ENCODE measurements at regions not wholly inside any gene's neighbourhood (a gene's known extent, or its start where the extent isn't known, plus 50 kb on each side); places are given as distances from the start of the nearest gene placed in this dataset.

- Mint-ChIP-seq H3K27ac (ENCODE audit: unreplicated experiment) (no peak overlapping the region), H3K27me3 (ENCODE audit: low read depth) (peaks cover 61% of the 10 kb centered on the region), H3K4me1 (ENCODE audit: low read depth) (peaks cover 4% of the 10 kb centered on the region), H3K36me3 (ENCODE audit: low read depth) (no peaks in the 10 kb centered on the region), H3K4me3 (ENCODE audit: unreplicated experiment) (no peak overlapping the region), H3K9me3 (ENCODE audit: low read depth) (no peaks in the 10 kb centered on the region)
- DNase-seq (ENCODE audit: low spot score) = no peak
- no peak for TF ChIP-seq CTCF (IDR thresholded peaks at IDR 0.05)
Measured at GRCh38 chr2:222054813-222055212, 244.0 kb downstream of the PAX3 start.

- no peak for DNase-seq (ENCODE audit: low spot score)
- peaks cover 62% of the 10 kb centered on the region for H3K27me3 Mint-ChIP-seq (ENCODE audit: low read depth)
- TF ChIP-seq CTCF (IDR thresholded peaks at IDR 0.05) = peak; percentile 22
- no peaks in the 10 kb centered on the region for H3K36me3 Mint-ChIP-seq (ENCODE audit: low read depth)
- H3K9me3 Mint-ChIP-seq (ENCODE audit: low read depth) = no peaks in the 10 kb centered on the region
- peaks cover 4% of the 10 kb centered on the region for H3K4me1 Mint-ChIP-seq (ENCODE audit: low read depth)
- H3K27ac Mint-ChIP-seq (ENCODE audit: unreplicated experiment) = no peak overlapping the region
- H3K4me3 Mint-ChIP-seq (ENCODE audit: unreplicated experiment) = no peak overlapping the region
Measured at GRCh38 chr2:222052934-222053367, 245.8 kb downstream of the PAX3 start.

- no peak for DNase-seq (ENCODE audit: low spot score)
- no peaks in the 10 kb centered on the region for H3K9me3 Mint-ChIP-seq (ENCODE audit: low read depth)
- peaks cover 56% of the 10 kb centered on the region for H3K27me3 Mint-ChIP-seq (ENCODE audit: low read depth)
- no peaks in the 10 kb centered on the region for H3K4me1 Mint-ChIP-seq (ENCODE audit: low read depth)
- H3K27ac Mint-ChIP-seq (ENCODE audit: unreplicated experiment) = no peak overlapping the region
- TF ChIP-seq CTCF (IDR thresholded peaks at IDR 0.05) = no peak
- no peaks in the 10 kb centered on the region for H3K36me3 Mint-ChIP-seq (ENCODE audit: low read depth)
- H3K4me3 Mint-ChIP-seq (ENCODE audit: unreplicated experiment) = no peak overlapping the region
Measured at GRCh38 chr2:222050981-222051380, 247.8 kb downstream of the PAX3 start.

GRCh38 chr2:222049946-222050345 lies 248.9 kb downstream of the PAX3 start:
- Mint-ChIP-seq H3K9me3 (ENCODE audit: low read depth) (no peaks in the 10 kb centered on the region), H3K36me3 (ENCODE audit: low read depth) (no peaks in the 10 kb centered on the region), H3K27ac (ENCODE audit: unreplicated experiment) (no peak overlapping the region), H3K4me1 (ENCODE audit: low read depth) (no peaks in the 10 kb centered on the region), H3K27me3 (ENCODE audit: low read depth) (peaks cover 47% of the 10 kb centered on the region), H3K4me3 (ENCODE audit: unreplicated experiment) (no peak overlapping the region)
- DNase-seq (ENCODE audit: low spot score) = no peak
- no peak for TF ChIP-seq CTCF (IDR thresholded peaks at IDR 0.05)

DNA sequence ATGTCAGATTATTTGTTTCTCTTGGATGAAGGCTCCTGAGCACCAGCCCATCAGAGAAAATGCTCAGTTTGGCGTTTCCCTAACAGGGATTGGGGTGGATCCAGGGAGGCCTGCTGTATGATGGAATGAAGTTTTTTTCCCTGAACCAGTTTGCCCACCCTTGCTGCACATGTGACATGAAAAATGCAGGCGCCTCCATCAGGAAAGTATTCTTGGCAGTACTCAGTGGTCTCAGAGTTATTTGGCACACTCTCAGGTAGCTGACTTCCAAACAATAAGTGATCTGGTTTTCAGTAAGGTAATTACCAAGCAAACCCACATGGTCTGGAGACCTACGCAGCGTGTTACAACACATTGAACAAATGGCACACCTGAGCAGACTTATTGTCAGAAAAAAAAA lies 254.9 kb downstream of the PAX3 start:
- Mint-ChIP-seq H3K4me1 (ENCODE audit: low read depth) (no peaks in the 10 kb centered on the region), H3K4me3 (ENCODE audit: unreplicated experiment) (no peak overlapping the region), H3K27me3 (ENCODE audit: low read depth) (peaks cover 29% of the 10 kb centered on the region), H3K36me3 (ENCODE audit: low read depth) (no peaks in the 10 kb centered on the region), H3K27ac (ENCODE audit: unreplicated experiment) (no peak overlapping the region), H3K9me3 (ENCODE audit: low read depth) (no peaks in the 10 kb centered on the region)
- no peak for DNase-seq (ENCODE audit: low spot score)
- TF ChIP-seq CTCF (IDR thresholded peaks at IDR 0.05) = no peak

Measured in chondrocyte (in vitro differentiated cells).